OCI-LY1 (cell line): ENCODE measurements at regions not wholly inside any gene's neighbourhood (a gene's known extent, or its start where the extent isn't known, plus 50 kb on each side); places are given as distances from the start of the nearest gene placed in this dataset.

Source experiments
- H2AFZ ChIP-seq: fragments of 200-600 bp; sonication (generic), shearing (Covaris generic); 2 replicates; pipeline ENCODE4 v1.6.0; 2014; ENCODE audit warnings: antibody characterized with exemption, mild to moderate bottlenecking, low read length
- H3F3A ChIP-seq: fragments of 200-600 bp; sonication (generic), shearing (Covaris generic); 2 replicates; pipeline ENCODE4 v1.6.0; 2014; ENCODE audit warnings: mild to moderate bottlenecking, antibody characterized with exemption, low read length, moderate library complexity; ENCODE audit not compliant: insufficient read depth
- H3K27ac ChIP-seq: fragments of 200-600 bp; sonication (generic); 2 replicates; pipeline ENCODE4 v1.5.1; 2014; ENCODE audit warnings: low read length, mixed run types, mild to moderate bottlenecking, low read depth; ENCODE audit not compliant: poor library complexity, severe bottlenecking
- H3K27me3 ChIP-seq: fragments of 200-600 bp; sonication (generic); 2 replicates; pipeline ENCODE4 v1.6.0; 2014; ENCODE audit warnings: antibody characterized with exemption, mild to moderate bottlenecking, low read length, moderate library complexity; ENCODE audit not compliant: insufficient read depth
- H3K36me3 ChIP-seq: fragments of 200-600 bp; sonication (generic); 2 replicates; pipeline ENCODE4 v1.6.1; 2014; ENCODE audit warnings: mild to moderate bottlenecking, antibody characterized with exemption, low read length, moderate library complexity, mixed read lengths; ENCODE audit not compliant: insufficient read depth
- H3K4me1 ChIP-seq: fragments of 200-600 bp; sonication (generic); 2 replicates; pipeline ENCODE4 v1.5.1; 2014; ENCODE audit warnings: mild to moderate bottlenecking, low read length, moderate library complexity; ENCODE audit not compliant: insufficient read depth, severe bottlenecking
- H3K4me2 ChIP-seq: fragments of 200-600 bp; sonication (generic), shearing (Covaris generic); 2 replicates; pipeline ENCODE4 v1.6.1; 2014; ENCODE audit warnings: low read length
- H3K4me3 ChIP-seq: fragments of 200-600 bp; sonication (generic); 2 replicates; pipeline ENCODE4 v1.5.1; 2014; ENCODE audit warnings: low read length, low read depth, mild to moderate bottlenecking, mixed read lengths; ENCODE audit not compliant: poor library complexity, severe bottlenecking
- H3K79me2 ChIP-seq: fragments of 200-600 bp; shearing (Covaris generic); 2 replicates; pipeline ENCODE4 v1.6.1; 2016; ENCODE audit warnings: mixed run types, low read length, mixed read lengths; ENCODE audit not compliant: insufficient read depth
- H3K9ac ChIP-seq: fragments of 200-600 bp; sonication (generic), shearing (Covaris generic); 2 replicates; pipeline ENCODE4 v1.6.1; 2014; ENCODE audit warnings: mild to moderate bottlenecking, low read length, mixed read lengths
- H3K9me2 ChIP-seq: fragments of 200-600 bp; sonication (generic), shearing (Covaris generic); 2 replicates; pipeline ENCODE4 v1.6.1; 2014; ENCODE audit warnings: low read depth, mild to moderate bottlenecking, low read length, mixed read lengths
- H3K9me3 ChIP-seq: fragments of 200-600 bp; shearing (Covaris generic); 2 replicates; pipeline ENCODE4 v1.6.1; 2014; ENCODE audit warnings: low read length, mixed read lengths
- H4K20me1 ChIP-seq: fragments of 200-600 bp; sonication (generic), shearing (Covaris generic); 2 replicates; pipeline ENCODE4 v1.6.0; 2016; ENCODE audit warnings: mild to moderate bottlenecking, low read length; ENCODE audit not compliant: insufficient read depth
- EZH2 ChIP-seq: fragments of 200-600 bp; sonication (generic), shearing (Covaris generic); IDR thresholded peaks from 2 replicates; pipeline ENCODE4 v1.8.0; 2017; ENCODE audit warnings: borderline replicate concordance, mixed run types, mild to moderate bottlenecking, antibody characterized with exemption, low read length, moderate library complexity, mixed read lengths
- TF ChIP-seq, protein P1 (sequence below): fragments of 200-600 bp; sonication (generic), shearing (Covaris generic); IDR thresholded peaks from 2 replicates; pipeline ENCODE4 v1.5.1; 2017; ENCODE audit warnings: mild to moderate bottlenecking, antibody characterized with exemption, low read length, moderate library complexity, mixed read lengths

DNA sequence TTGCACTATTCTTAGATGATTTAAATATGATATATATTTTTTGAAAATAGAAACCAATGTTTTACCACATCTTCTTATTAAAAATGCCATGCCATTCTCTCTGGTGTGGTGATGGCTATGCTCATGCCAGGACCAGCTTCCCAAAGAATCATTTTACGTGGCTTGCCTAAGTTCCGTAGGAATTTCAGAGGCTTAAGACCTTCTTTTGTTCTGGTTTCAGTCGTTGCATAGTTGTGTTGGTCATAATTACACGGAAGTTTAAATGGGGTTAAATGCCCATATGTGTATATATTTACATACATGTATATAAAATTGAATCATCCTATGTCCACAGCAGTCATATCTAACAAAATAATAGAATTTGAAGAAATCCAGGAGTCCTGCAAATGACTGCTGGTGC lies 78.7 kb upstream of the PLPPR5 start:
- no peaks in the 10 kb centered on the region for H4K20me1 ChIP-seq
- no peak overlapping the region for H3K4me3 ChIP-seq
- H3K27me3 ChIP-seq: no peaks in the 10 kb centered on the region
- H3F3A ChIP-seq: no peaks in the 10 kb centered on the region
- H3K9me3 ChIP-seq: no peaks in the 10 kb centered on the region
- no peaks in the 10 kb centered on the region for H3K79me2 ChIP-seq
- no peaks in the 10 kb centered on the region for H3K9me2 ChIP-seq
- H2AFZ ChIP-seq: no peak overlapping the region
- H3K36me3 ChIP-seq: no peaks in the 10 kb centered on the region
- H3K4me1 ChIP-seq: no peaks in the 10 kb centered on the region
- TF ChIP-seq EZH2: no peak
- TF ChIP-seq, protein P1, sequence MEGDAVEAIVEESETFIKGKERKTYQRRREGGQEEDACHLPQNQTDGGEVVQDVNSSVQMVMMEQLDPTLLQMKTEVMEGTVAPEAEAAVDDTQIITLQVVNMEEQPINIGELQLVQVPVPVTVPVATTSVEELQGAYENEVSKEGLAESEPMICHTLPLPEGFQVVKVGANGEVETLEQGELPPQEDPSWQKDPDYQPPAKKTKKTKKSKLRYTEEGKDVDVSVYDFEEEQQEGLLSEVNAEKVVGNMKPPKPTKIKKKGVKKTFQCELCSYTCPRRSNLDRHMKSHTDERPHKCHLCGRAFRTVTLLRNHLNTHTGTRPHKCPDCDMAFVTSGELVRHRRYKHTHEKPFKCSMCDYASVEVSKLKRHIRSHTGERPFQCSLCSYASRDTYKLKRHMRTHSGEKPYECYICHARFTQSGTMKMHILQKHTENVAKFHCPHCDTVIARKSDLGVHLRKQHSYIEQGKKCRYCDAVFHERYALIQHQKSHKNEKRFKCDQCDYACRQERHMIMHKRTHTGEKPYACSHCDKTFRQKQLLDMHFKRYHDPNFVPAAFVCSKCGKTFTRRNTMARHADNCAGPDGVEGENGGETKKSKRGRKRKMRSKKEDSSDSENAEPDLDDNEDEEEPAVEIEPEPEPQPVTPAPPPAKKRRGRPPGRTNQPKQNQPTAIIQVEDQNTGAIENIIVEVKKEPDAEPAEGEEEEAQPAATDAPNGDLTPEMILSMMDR: no peak
- no peak overlapping the region for H3K4me2 ChIP-seq
- H3K9ac ChIP-seq: no peak overlapping the region
- no peak overlapping the region for H3K27ac ChIP-seq

DNA sequence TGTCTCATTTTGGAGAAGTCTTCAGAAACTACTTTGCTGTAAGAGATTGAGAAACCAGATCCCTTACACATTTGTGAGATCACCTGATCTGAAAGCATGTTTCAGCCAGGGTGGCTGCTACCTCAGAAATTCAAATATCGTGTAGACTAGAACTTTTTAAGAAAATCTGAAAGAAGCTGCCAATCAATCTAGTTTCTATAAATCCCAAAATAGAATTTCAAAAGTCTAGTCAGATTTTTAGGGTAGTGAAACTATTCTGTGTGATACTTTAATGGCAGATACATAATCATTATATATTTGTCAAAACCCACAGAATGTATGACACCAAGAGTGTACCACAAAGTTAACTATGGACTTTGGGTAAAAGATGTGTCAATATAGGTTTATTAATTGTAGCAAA lies 79.9 kb upstream of the PLPPR5 start:
- Histone ChIP-seq H3K4me3 (no peak overlapping the region), H3K9me3 (no peaks in the 10 kb centered on the region), H3K9ac (no peak overlapping the region), H3K9me2 (no peaks in the 10 kb centered on the region), H3K27ac (no peak overlapping the region), H3K79me2 (no peaks in the 10 kb centered on the region), H3K4me1 (no peaks in the 10 kb centered on the region), H3F3A (no peaks in the 10 kb centered on the region), H3K27me3 (no peaks in the 10 kb centered on the region), H3K4me2 (no peak overlapping the region), H2AFZ (no peak overlapping the region), H3K36me3 (no peaks in the 10 kb centered on the region), H4K20me1 (no peaks in the 10 kb centered on the region)
- no peak for TF ChIP-seq EZH2
- TF ChIP-seq, protein P1: no peak

DNA sequence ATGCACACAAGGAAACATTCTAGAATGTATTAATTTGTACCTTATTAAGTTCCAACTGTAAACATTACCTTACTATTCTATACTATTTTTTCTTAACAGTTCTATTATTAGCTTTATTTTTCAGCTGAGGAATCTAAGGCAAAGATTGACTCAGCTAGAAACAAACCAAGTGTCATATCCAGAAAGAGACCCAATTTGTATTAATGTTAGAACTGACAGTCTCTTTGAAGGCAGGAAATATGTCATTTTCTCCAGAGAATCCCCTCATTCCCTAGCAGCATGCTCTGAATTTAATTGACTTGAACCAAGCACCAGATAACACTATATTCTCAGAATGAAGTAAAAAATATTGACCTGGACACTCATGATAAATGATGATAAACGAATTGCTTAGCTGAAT lies 81.4 kb upstream of the PLPPR5 start:
- H3K9ac ChIP-seq: no peak overlapping the region
- no peaks in the 10 kb centered on the region for H3K27me3 ChIP-seq
- no peaks in the 10 kb centered on the region for H3K36me3 ChIP-seq
- no peaks in the 10 kb centered on the region for H3K4me1 ChIP-seq
- no peaks in the 10 kb centered on the region for H3F3A ChIP-seq
- no peak for TF ChIP-seq EZH2
- TF ChIP-seq, protein P1: no peak
- H2AFZ ChIP-seq: no peak overlapping the region
- H3K4me2 ChIP-seq: no peak overlapping the region
- H3K9me3 ChIP-seq: no peaks in the 10 kb centered on the region
- H3K9me2 ChIP-seq: no peaks in the 10 kb centered on the region
- H4K20me1 ChIP-seq: no peaks in the 10 kb centered on the region
- no peak overlapping the region for H3K4me3 ChIP-seq
- no peaks in the 10 kb centered on the region for H3K79me2 ChIP-seq
- no peak overlapping the region for H3K27ac ChIP-seq
